LHCN-M2 (cell line): ENCODE measurements at regions not wholly inside any gene's neighbourhood (a gene's known extent, or its start where the extent isn't known, plus 50 kb on each side); places are given as distances from the start of the nearest gene placed in this dataset.

Experiments used
- DNase-seq: peaks from one replicate; pipeline ENCODE4 v3.0.0-alpha.2; 2012; ENCODE audit warnings: low read depth

DNA sequence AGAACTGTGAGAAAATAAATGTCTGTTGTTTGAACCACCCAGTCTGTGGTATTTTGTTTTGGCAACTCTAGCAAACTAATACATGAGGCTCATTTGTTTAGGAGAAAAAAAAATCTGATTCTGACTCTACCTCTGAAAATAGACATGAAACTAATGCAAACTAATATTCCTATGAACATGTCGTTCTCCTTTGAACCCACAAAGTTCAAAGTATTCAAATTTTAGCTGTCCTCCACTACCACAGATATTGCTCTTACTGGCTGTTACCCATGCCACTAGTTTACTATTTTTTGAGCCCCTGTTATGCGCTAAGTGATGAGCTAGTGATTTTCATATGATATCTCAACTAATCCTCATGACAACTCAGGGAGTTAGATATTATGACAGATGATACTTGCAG lies 58.8 kb upstream of the ZNF804B start:
- DNase-seq = no peak

DNA sequence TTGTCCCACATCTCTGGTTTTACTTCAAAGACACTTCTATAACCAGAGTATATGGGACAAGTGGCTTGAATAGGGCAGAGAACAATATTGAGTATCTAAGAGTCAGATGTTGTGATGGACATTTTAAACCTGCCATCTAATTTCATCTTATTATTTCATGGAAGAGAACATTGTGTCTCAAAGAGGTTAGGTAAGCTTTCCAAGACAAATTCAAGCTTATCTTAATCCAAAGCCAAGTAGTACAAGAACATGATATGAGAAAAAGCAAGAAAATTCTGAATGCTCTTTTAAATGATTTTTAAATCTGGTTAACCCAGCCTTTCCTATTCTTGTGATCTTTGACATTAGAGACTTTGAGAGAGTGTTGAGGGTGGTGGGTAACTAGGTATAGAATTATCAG lies 65.3 kb upstream of the ZNF804B start:
- no peak for DNase-seq

DNA sequence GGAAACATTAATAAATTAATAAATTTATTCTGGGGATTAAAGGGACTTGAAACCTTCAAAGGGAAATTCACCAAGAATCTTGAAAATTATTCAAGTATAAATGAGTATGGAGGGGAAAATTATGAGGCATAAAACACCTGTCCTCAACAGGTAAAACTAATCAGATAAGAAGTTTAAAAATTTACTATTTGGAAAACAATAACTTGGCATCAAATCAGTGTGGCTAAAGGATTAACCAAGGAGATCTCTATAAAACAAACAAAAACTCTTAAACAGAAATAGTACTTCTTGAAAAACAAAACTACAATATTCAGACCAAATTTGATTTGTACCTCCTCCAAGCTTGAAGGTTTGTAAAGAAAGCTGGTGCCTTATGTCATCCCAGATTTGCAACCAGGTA lies 66.4 kb upstream of the ZNF804B start:
- DNase-seq = no peak

DNA sequence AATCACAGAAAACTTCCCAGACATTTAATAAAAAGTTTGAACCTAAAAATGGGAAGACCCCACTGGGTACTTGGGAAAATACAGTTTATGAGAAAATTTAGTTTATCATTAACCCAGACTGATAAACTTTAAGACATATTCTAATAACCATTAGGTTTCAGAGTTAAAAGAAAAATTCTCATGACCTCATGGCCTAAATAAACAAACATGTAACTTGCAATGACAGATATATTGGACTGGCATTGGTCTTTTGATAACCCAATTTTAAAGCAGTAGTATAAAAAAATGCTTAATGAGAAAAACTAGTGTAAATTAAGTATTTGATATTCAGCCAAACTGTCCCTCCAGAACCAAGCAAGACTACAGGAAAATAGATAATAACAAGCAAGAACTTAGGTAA lies 67.0 kb upstream of the ZNF804B start:
- no peak for DNase-seq

DNA sequence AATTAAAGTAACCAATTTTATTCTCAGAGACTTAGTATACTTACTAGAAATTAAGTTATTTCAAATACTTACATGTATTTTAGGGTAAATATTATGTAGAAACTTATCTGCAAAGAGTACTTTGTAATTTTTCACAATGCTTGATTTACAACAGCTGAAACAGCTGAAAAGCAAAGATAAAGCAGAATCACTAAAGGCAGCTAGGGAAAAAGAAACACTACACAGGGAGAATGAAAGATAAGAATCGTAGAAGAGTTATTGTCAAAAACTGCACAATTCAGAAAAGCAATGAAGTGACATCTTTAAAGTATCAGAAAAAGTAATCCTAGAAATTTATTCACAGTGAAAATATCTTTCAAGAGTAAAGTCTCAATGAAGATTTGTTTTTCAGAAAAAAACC lies 69.7 kb upstream of the ZNF804B start:
- no peak for DNase-seq

DNA sequence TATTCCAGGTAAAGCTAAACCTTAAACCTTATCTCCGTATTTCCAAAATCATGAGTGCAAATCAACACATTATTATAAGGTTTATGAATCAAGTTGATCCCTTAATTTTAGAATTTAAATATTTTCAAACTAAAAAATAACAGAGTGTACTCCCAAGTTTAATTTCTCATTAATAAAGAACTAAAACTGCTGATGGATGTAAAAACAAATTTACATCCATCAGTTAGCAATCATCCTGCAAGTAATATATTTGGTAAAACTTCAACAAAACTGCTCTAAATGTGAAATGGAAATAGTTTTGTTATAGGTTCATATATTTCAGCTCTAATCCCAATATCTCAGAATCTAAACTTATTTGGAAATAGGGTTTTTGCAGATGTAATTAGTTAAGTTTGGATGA lies 71.3 kb upstream of the ZNF804B start:
- DNase-seq = no peak

DNA sequence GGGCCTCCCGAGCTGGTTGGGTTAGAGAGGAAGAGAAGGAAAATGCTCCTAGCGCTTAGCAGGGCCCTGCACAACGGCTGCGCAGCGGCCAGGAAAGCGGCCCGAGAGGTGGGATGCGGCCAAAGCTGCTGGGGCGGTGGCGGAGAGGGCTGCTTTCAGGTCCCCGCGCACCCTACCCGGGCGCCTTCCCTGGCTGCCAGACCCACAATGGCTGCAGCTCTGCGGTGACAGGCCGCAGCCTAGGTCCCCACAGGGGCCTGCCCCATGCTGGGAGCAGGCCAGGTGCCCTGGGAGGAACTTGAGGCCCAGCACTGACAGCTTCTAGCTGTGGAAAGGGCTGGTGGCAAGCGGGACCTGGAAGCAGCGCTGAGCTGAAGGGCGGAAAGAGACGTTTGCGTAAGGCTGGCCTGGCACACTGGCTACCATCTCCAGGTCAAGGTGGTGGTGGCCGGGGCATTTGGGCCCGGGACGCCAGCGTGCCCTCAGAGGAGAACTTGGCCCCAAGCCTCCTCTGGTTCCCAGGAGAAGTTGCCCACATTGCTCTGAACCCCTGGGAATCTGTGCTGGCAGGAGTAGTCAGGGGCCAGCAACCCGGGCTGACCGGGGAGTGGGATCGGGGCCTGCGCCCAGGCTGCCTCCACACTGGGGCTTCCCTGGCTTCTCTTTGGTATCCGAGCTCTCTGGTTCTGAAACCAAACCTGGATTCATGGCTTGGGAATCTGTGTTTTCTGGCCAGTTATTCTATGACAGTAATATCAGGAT lies 72.9 kb upstream of the ZNF804B start:
- no peak for DNase-seq

DNA sequence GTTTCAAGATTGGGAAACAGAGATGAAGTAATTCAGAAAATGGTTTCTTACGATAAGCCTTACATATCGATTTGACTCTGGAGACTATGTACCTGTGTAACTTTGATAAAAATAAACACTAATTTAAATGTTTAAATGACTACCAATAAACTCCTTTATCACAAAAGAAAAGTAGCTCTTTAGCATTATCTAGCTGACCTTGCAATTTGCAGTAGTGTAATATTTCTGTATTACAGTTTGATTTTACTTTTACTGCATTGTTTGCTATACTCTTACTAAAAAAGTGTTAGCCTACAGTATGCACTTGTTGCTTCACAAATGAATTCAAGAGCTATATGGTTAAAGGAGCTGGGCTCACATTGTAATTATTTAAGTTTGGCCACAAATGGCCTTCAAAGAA lies 77.8 kb upstream of the ZNF804B start:
- no peak for DNase-seq

DNA sequence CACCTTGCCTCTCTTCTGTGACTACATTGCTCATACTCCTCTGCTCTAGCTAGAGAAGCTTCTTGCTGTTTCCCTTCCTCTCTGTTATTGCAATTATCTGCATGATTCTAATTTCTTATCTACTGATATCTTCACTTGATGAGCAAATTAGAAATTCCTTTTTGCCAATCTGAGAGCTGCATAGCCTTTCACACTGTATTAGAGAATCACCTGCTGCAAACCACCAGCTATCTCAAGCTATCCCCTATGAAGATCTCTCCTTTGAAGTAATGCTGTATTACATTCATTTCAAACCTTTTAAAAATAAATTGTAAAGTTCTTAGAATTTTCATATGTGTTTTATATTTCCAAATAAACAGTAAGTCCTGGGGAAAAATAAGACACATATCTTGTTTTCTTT lies 89.0 kb upstream of the ZNF804B start:
- DNase-seq = no peak

DNA sequence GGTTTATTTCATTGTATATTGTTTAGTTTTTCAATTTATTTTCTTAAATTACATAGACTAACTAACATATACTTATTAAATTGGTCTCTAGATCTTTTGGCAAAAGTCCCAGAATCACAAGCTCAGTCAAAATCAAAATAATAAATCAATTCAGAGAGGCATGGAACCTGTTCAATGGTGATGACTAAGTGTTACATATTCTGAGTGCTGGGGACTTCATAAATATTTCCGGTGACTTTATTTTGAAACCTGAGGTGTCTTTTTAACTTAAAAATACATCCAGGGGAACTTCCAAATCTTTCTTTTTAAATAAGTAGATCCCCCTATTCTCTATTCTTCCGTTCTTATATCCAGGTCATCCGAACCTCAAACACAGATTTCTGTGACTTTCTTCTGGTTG lies 89.6 kb upstream of the ZNF804B start:
- DNase-seq = no peak

DNA sequence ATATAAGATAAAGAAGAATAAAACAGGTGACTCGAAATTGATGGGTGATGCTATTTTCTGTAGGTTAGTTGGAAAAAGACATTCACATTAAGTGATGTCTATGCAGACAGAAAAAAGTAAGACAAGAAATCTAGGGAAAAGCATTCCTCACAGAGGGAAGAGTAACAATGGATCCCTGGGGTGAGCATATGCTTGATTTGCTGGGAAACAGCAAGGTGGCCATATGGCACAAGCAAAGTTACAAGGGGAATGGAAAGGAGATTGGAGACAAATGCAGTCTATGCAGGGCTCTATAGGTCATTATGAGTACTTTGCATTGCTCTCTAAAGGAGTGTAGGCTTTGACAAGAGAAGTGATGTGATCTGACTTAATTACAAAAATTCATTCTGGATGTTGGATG lies 90.9 kb upstream of the ZNF804B start:
- DNase-seq = no peak

DNA sequence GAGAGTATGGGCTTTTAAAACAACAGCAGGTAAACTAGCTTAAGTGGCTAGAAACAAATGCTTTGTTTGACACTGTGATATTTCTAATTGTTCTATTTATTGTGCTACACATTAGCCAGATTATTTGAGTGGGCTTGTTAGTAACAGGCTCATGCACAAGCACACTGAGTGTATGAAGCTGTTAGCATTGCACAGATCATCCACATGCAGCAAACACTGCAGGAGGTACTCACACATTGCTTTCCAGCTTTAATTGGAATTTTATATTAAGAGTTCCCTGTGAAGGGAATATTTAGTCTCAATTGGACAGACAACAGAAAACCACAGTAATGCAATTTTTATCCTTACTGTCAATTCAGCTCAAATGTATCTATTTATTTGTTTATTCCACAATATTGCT lies 92.9 kb upstream of the ZNF804B start:
- no peak for DNase-seq

DNA sequence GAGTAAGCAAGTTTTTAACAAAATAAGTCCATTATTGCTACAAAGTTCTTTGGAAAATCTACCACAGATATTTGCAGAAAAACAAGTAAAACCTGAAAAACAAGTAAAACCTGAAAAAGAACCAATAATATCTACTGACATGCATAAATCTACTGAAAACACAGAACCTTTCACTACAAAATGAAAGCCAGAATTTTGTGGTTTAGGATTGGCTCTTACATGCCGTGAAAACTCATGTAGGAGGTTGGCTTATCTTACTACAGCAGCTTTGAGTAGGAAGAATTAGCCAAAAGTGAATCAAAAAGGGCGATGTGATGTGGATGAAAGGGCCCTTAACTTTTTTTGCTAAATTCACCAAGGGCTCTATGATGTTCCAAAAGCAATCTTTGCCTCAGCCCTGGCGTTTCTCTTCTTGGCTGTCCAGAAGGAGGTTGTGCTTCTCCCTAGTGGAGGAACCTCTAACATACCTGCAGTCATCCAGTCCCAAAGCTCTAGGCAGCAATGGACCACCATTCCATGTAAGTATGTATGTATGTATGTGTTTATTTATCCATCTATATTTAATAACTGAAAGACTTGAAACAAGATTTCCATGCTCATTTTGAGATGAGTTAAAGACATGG lies 93.5 kb upstream of the ZNF804B start:
- DNase-seq = no peak

DNA sequence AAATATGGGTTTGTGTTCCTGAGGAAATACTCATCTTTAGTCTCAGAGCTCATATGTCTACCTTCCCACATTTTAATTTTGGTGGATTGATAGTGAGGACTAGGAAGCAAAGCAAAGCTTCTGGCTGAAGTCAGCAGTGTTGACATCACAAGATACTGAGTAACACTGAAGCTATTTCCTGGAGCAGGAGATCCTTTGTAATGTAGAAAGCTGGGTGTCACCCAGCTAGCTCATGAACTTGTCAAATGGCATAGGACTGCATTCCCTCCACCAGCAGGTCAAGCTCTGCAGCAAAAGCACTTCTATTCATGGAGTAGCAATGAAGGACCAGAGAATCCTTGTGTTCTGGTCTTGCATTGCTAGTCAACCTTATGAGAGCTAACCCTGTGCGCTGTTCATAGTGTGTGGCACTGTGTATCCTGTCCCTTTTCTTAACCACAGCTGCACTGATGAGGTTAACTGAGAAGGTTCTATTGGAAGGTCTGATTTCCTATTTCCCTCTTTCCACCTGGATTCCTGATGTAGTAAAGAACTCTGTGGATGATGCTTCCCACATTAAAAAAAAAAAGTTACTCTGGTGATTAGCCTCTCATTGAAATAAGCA lies 94.8 kb upstream of the ZNF804B start:
- DNase-seq = no peak

DNA sequence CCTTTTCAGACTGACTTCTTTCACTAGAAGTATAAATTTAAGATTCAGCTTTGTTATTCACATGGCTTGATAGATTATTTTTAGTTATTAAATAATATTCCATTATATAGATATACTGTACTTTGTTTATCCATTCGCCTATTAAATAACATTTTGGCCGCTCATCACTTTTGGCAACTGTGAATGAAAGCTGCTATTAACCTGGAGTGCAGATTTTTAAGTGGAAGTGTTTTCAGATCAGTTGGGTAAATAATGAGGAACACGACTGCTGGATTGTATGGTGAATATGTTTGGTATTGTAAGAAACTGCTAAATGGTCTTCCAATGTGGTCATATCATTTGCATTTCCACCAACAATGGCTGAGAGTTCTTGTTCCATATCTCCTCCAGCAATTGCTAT lies 97.6 kb upstream of the ZNF804B start:
- no peak for DNase-seq

DNA sequence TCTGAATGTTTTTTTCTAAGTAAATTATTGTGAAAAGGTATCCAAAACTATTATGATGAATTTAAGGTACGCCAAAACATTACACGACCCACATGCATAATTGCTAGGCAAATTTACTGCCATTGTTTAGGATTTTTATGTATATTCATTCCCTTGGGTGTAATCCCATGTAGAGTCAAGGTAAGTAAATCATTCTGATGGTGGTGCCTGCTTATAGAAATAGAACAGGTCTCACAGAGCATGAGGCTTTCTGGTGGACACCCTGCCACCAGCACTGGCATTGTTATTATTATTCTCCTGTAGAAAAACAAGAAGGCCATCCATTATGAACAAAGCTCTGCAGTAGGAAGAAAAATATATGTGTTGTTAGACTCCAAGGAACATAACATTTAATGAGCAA lies 111.7 kb upstream of the ZNF804B start:
- DNase-seq = no peak

DNA sequence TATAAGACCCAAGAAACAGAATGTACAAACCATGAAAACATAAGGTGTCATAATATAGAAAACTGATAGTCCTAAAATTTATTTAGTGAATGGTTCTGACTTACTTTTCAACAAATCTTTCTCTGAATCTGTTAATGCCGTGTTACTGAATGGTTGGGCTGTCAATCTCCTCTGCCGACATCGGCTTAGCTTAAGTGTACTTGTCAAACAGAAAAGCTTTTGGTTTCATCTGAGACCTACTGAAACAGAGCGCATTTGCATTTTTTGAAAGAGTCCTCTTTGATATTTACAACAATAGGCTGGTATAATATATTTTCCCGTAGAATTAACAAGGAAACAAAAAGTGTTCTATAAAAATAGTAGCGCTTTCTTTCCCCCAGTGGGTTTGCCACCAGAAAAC lies 120.9 kb upstream of the ZNF804B start:
- DNase-seq = no peak

DNA sequence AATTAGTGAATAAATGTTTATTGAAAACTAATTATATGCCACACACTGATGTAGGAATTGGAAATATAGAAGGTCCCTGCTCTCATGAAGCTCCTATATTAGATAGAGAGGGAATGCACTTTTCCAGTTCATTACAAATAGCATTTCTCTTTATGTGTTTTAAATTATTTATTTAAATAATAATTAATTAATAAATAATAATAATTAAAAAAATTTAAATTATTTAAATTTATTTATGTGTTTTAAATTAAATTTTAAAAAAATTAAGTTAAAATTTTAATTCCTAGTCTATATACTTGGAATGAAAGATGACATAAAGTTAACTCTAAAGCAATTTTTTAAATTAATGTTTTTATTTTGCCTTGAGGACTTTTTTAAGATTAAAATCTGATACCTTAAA lies 121.7 kb upstream of the ZNF804B start:
- no peak for DNase-seq

DNA sequence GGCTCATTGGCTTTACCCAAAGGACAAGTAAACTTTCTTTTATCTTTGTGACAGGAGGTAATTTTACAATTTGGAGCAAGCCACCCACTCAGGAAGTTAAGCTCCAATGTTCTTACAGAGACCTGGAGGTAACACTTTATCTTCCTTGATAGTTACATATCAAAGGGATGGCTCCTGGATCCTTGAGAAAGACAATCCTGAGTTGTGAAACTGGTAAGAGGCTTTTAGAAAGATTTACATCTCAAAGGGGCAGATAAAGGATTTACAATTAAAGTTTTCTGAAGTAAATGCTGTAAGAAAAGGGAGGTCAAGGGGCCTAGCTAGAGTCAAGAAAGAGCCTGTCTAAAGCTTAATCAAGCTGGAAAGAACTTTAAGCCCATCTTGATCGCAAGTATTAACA lies 124.4 kb upstream of the ZNF804B start:
- DNase-seq = no peak

DNA sequence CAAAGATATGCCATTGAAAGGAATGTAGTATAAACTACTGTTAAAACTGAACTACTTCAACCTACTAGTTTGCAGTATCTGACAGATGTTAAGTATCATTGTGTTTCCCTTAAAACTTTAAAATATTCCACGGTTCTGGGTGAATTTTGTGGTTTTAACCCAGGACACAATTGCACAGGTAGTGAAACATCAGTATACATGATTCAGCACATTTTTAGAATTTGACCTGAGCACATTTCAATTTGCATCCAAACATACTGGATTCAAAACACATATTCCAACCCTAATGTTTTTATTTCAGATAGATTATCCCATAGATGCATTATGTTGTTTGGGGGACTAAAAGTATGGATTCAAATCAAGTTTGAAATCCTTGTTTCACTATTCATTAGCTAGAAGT lies 129.9 kb upstream of the ZNF804B start:
- no peak for DNase-seq

DNA sequence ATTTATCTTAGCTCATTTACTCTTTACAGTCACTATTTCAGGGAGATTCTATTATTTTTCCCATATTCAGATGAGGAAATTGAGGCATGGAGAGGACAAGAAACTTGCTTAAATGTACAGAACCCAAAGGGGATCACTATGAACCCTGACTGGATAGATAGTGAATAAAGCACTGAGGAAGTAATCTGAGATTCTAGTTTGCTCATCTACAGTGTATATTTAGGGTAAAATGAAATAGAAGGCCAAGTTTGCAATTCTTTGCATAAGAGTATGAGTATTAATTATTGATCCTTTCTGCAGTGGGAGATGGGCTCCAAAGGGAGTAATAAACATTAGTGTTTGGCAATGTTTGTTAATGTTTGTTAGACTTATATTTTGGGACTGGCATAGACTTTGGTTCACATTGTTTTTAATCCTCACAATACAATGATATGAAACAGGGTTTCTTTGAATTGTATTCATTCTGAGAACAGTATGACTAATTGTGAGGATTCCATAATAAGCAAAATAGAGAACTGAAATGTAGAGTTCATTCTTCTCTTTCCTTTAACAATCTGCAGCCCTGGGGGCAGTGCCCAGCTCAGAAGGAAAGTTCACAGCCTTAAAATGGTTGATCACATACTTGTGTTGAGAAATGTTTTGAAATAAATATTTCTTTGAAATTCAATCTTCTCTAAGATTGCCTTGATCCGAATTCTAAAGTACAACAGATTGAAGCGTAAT lies 131.0 kb upstream of the ZNF804B start:
- DNase-seq = no peak

DNA sequence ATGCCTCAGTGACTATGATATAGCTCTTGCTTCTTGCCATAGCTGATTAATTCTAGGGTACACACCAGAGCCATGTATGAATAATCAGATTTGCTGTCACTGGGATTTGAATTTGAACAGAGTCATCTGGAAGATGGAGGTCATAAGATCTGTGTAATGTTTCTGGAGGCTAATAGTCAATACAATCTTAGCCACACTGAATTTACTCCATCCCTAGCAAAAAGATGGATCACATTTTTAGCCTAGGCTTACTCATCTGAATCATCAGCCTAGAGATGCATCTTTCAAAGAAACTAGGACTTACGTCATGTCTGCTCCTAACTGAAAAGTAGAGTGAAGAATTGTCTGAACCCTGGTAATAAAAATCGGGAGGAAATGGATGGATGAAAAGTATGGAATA lies 142.3 kb upstream of the ZNF804B start:
- DNase-seq = no peak

DNA sequence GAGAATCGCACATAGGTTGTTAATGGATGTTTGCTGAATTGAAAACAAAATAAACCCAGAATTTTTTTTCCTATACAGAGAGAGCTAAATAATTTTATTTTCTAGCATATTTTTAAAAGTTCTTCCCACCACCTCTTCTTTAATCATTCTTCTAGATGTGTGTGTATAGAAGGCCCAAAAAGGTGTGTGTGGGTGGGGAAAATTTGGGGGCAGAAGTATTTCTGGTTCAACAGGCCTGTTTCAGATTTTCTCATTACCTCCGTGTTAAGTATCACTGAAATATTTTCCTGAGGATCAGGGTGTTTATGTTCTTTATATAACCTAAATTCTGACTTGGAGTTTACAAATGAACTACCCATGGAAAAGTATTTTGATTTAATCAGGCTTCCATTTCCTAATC lies 144.2 kb upstream of the ZNF804B start:
- no peak for DNase-seq
